CD4-positive, alpha-beta T cell treated with Interferon alpha-2 for 1 hour (primary cell): ENCODE measurements at regions not wholly inside any gene's neighbourhood (a gene's known extent, or its start where the extent isn't known, plus 50 kb on each side); places are given as distances from the start of the nearest gene placed in this dataset.

Experiments used
- DNase-seq, 2 donors: peaks; one replicate each; pipeline ENCODE4 v3.0.0-alpha.2; 2020 to 2022

DNA sequence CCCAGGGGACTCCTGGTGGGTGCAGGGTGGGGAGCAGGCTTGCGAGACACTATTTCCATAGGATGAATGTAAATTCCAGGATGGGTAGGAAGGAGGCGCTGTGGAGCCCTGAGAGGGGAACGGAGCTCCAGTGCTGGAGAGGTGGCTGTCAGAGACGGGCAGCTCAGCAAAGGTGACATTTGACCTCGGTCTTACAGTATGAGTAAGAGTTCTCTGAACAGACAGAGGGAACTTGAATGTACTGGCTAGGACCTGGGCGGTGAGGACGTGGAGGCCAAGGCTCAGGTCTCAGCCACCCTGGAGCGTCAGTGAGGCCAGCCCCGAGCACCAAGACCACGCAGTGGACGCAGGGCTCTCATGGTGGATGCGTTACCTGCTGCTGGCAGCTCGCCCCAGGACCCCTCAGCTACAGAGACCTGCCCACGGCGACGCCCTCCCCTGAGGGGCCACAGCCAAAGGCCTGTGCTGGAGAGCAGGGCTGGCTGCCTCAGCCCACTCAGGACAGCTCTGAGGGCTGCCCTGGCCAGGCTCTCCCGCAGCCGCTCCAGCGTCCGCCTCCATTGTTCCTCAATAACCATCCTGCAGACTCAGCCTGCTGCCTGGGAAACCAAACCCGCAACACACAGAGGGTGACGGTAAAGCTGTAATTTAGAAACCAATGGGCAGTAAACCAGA is 65.9 kb upstream of the TNRC6C start:
- no peak for DNase-seq

DNA sequence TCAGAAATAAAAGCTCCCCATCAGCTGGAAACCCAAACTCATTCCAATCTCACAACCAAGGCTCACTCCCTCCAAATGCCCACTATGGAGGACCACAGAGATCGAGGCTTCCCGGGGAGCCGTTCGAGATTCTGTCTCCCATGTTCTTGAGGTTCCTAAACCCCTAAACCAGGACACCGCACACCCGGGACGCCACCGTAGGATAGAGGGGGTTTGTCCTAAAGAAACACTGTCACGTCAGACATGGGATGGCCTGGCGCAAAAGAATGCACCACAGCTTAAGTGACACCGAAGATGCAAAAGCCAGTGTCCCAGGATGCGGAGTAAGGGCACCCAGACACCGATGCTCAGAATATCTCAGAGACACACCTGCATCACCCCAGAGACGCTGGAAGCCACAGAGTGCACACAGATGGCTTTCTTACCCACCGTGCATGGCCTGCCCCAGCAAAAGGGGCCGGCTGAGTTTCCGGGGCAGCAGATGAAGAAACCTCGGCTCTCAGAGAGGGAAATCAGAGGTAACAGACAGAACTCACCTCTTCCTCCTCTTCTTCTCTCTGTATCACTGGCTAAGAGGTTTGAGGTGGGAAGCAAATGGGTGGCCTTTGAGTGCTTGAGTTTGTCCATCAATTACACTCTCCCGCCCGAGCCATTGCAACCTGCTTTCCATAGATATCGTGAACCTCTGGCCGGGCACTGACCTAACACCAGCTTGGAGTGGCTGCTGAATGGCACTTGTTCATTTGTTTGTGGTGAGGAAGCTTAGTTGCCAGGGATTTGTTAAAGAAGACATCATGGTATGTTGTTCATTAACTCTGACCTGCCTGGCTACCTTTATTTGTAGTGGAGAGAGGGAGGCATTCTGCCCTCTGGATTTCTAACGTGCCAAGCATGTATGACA is 65.1 kb upstream of the TNRC6C start:
- no peak for DNase-seq

DNA sequence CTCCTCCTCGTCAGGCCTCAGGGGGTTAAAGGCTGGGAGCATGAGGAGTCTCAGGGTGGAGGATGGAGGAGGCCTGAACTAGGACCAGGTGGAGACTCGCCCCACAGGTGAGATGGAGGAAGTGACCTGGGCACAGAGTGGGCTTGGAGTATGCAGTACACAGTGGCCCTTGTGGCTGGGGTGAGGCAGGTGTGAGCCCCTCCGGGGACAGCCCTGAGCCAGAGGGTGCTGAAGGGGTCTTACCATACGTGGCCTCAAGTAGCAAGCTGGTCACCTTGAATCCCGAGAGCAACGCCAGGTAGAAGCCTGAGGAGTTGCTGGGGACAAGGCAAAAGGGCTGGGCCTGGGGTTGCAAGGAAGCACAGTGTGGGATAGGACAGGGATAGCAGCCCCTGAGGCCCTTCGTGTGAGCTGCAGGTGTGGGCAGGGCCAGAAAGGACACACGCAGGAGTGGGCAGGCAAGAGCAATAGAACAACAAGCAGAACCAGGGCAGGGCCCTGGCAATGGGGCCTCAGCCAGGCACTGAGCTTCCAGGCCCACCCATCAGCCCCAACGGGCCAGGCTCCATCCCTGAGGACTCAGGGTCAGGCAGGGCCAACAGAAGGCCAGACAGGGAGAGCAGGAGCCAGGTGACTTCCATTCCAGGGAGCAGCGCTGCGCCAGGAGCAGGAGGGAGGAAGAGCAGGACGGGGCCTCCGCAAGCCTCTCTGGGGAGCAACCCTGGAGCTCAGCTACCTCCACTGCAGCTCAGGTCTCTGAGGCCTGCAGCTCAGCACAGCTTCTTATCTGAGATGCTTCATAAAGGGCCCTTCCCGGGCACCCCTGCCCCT is 64.2 kb upstream of the TNRC6C start:
- DNase-seq = no peak

DNA sequence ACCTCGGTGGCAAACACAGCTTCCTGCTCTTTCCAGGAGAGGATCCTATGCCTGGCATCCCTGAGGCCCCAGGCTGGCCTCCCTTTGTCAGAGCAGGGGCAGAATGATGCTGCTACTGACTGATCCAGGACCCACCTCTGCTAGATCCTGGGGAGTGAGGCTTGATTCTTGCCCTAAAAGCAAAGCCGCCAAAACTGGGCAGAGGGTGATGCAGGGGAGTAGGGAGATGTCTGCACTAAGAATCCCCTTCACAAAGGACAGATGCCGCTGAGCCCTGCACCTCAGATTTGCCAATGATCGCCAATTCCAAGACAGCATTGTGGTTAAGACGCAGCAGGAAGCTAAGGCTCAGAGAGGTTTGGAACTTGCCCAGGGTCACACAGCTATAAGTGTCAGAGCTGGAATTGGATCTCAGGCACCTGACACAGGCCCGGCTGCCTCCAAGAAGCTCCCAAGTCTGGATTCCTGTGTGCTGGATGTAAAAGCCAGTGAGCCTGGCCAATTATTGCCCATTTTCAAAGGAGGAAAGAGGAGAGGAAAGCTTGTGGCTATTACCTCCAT is 60.7 kb upstream of the TNRC6C start:
- no peak for DNase-seq

DNA sequence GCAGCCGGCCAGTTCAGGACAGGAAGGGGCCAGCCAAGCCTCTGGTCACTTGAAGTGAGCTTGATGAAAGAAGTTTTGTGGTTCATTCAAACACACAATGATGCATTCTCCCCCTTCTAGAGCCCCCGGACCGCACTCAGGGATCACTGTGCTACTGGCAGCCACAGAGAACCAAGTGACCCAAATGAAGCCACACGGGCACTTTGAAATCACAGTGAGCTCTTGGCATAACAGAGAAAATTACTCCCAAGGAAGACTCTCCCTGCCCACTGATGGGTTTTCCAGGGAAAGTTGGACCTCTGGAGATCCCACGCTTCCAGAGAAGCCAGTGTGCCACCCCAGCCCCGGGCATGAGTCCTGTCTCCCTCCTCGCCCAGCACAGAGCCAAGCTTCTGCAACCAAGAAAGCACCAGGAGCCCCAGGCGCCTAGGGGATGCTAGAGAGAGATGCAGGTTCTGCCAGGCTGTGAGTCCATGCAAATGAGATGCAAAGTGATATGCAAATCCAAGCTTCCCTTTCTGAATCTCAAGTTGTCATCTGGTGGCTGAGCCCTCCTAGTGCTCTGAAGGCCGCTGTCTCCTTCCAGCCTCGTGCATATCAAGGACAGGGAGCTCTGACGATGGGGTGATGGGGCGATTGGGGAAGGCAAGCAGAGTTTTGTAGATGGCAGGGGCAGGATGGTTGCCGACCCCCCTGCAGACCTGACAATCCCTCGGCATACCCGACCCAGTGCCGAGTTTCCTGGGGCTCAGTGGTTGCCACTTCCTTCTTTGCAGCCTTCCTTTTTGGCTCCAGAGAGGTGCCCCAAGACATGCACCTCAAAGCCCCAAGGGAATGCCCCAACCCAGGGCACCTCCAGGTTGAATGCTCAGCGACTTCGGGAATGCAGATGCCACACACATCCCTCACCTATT is 59.7 kb upstream of the TNRC6C start:
- DNase-seq = no peak

DNA sequence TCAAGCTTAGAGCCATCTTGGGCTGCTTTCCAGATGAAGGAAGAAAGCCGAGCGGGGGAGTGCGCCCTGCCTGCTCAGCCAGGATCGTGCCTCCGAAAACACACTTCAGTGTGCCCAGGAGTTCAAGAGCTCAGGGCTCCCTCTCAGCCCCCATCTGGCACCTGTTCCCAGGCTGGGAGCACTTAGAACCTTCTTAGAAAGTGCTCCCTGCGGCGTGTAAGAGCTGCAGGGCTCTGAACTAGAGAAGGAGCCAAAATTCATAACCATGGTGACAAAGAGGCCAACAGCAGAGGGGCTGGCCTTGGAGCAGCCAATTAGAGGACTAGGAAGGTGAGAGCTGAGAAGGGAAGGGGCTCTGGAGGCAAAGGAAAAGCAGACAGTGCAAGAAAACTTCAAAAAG is 59.0 kb upstream of the TNRC6C start:
- no peak for DNase-seq

DNA sequence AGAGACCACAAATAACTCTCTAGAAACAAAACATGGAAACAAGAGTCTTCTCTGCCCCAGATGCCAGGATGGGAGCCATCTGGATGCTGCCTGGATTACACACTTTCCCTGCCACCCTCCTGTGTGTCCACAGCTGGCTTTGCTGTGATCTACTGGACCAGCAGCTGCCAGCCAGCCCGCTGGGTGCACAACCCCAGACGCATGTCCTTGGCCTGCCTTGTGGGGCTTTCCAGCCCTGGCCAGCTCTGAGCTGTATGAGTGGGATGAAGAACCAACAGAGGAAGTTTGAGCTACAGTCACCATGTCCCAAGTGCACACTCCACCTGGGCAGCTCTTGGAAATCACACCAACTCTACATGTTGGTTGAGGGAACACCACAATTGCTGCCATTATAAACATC is 57.0 kb upstream of the TNRC6C start:
- no peak for DNase-seq

DNA sequence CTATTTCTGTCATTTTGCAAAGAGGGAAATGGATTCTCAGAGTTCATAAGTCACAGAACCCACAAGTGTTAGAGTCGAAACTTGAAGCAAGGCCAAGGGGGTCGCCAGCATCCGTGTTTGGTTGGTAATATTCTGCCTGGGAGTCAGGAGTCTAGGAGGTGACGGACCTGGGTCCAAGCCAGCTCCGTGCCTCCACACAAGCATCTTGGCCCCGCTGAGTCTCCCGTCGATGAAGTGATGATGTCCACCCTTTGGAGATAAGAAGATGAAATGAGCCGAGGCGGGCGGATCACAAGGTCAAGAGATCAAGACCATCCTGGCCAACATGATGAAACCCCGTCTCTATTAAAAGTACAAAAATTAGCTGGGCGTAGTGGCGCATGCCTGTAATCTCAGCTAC is 53.2 kb upstream of the TNRC6C start:
- DNase-seq = no peak

DNA sequence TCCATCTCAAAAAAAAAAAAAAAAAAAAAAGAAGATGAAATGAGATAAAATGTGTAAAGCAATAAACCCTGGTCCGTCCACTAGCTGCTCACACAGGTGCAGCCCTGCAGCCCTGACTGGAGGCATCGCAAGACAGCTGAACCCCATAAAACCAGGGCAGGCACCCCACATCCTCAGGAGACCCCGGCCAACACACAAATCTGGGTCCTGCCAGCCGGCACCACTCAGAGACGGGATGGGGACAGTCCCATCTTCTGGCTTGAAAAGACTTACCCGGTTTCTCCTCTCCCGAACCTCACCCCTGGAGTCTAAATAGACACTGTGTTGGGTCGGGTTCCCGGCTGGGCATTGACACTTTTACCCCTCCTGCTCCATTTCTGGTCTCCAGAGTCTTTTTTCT is 52.7 kb upstream of the TNRC6C start:
- DNase-seq = no peak

DNA sequence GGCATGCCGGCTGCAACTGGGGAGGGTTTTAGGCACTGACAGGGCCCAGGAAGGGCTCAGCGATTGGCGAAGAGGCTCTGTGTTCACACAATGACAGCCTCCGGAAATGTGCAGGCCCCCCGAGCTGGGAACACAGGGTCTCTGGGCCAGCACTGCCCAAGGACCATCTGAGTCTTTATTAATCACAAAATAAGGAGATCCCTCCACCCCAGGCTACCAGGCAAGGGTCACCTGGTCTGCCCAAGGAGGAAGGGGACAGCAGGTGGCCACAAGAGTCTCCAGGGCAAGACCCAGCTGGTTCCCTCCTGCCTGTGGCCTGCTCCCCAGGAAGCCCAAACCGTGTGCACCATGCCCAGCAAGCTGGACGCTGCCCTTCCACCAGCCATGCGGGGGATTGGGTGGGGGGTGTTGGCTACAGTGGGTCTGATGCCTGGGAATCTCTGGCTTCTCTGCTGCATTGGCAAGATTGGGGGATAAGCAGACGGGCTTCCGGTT is 52.1 kb upstream of the TNRC6C start:
- DNase-seq = no peak

DNA sequence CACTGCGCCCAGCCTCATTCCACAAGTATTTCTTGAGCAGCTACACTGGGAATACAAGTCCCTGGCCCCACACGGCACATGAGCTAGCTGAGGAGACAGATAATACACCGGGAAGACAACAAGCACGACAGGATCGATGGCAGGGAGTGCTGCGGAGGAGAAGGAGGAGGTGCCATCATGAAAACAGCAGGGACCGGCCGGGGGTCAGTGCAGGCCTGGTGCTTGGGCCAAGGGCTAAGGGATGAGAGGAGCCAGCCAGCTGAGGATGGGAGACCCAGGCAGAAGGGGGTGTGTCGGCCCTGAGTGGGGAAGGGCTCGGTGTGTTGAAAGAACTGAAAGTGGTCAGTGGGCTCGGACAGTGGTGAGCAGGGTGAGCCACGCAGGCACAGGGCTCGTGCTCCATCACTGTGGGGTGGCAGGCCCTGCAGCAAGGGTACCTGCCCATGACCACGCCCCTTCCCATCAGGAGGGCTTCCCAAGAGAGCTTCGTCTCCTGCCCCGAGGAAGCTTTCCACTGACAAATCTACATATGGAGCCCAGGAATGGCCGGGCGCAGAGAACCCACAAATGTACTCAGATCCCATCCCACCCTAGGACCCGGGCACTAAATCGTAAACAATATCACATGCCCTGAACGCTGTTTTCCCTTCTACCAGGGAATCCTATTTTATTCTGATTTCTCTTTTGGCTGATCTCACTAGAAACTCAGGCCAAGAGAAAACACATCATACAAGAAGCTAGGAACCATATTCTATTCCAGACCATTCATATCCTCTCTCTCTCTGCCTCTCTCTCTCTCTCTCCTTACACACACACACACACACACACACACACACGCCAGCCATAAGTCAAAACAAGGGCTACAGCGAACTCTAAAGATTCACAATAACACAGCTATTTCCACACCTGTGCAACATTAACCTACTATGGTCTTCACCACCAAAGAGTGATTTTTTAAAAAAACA is 50.7 kb upstream of the TNRC6C start:
- no peak for DNase-seq

DNA sequence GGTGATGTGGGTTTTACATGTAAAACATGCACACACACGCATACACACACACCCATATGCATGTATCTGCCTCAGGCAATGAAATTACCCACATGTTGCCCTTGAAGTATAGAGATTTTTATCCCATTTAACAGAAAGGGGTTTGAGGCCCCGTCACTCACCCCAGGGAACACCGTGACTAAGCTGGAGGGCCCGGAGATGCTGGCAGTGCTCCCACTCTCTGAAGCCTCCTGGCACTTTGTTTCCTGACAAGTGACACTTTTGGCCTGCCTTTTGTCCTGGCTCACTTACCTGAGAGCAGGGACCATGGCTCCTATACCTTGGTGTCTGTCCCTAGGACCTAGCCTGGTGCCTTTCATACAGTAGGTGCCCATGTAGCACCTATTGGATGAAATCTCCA is 50.0 kb upstream of the TNRC6C start:
- no peak for DNase-seq
